B cell (primary cell): ENCODE measurements at regions not wholly inside any gene's neighbourhood (a gene's known extent, or its start where the extent isn't known, plus 50 kb on each side); places are given as distances from the start of the nearest gene placed in this dataset.

Experiments used
- ATAC-seq: fragments of 200-7000 bp; cut with Tn5 transposase; one replicate; pipeline ENCODE4 v1.10.0; 2021; ENCODE audit warnings: low read depth, mild to moderate bottlenecking, moderate number of reproducible peaks, moderate library complexity
- CTCF ChIA-PET: fragments of 350-600 bp; sonication (Branson Sonifier 250); formaldehyde crosslinking; loops from one replicate; lab custom pipeline; 2021; ENCODE audit warnings: antibody characterized with exemption, inconsistent platforms; lab: Charles Lee
- POLR2A ChIA-PET: fragments of 350-600 bp; sonication (Branson Sonifier 250); formaldehyde crosslinking; loops from one replicate; lab custom pipeline; 2021; ENCODE audit warnings: antibody characterized with exemption; lab: Charles Lee
- DNase-seq: peaks from one replicate; pipeline ENCODE4 v3.0.0; 2013
- H2AFZ ChIP-seq: 2 replicates; pipeline ENCODE4 v1.6.1; 2012; ENCODE audit warnings: mild to moderate bottlenecking, low read depth, low read length; ENCODE audit not compliant: insufficient read depth, poor library complexity, severe bottlenecking
- H3K27ac ChIP-seq, 2 donors: 1 replicate in 1 of 2; 2 replicates in 1 of 2; pipeline ENCODE4 v1.5.1; 2012 to 2013; ENCODE audit warnings: low read length in 2 of 2, mild to moderate bottlenecking in 2 of 2, moderate library complexity in 1 of 2
- H3K27me3 ChIP-seq, 4 experiments: fragments of 200-600 bp in 1 of 4; sonication (generic) in 1 of 4; replicated peaks in 1 of 4; 1 replicate in 2 of 4; 2 replicates in 2 of 4; pipeline versions ENCODE4 v1.6.1 to v1.7.0; 2013 to 2016; ENCODE audit warnings: low read length in 3 of 4, mild to moderate bottlenecking in 2 of 4, mixed read lengths in 1 of 4, moderate library complexity in 1 of 4; ENCODE audit not compliant: insufficient read depth in 4 of 4, control insufficient read depth in 3 of 4; ENCODE audit errors: control extremely low read depth in 1 of 4
- H3K36me3 ChIP-seq, 2 experiments: replicated peaks in 1 of 2; 1 replicate in 1 of 2; 2 replicates in 1 of 2; pipeline versions ENCODE4 v1.6.1 to v1.7.1; 2013; ENCODE audit warnings: low read length in 1 of 2; ENCODE audit not compliant: insufficient read depth in 2 of 2, control insufficient read depth in 1 of 2; ENCODE audit errors: control extremely low read depth in 1 of 2, extremely low read depth in 1 of 2
- H3K4me1 ChIP-seq, 2 donors: fragments of 200-600 bp in 1 of 2; sonication (generic) in 1 of 2; 1 replicate in 1 of 2; 2 replicates in 1 of 2; pipeline versions ENCODE4 v1.5.1 to v1.6.1; 2013 to 2017; ENCODE audit warnings: low read length in 2 of 2; ENCODE audit not compliant: control insufficient read depth in 2 of 2, insufficient read depth in 2 of 2
- H3K4me2 ChIP-seq: replicated peaks from 2 replicates; pipeline ENCODE3; 2012; ENCODE audit warnings: mild to moderate bottlenecking, low read depth, low read length; ENCODE audit not compliant: poor library complexity, severe bottlenecking
- H3K4me3 ChIP-seq, 5 experiments: fragments of 200-600 bp in 1 of 5; sonication (generic) in 1 of 5; 1 replicate in 3 of 5; 2 replicates in 2 of 5; pipeline versions ENCODE4 v1.5.1 to v1.7.0; 2011 to 2016; ENCODE audit warnings: low read length in 4 of 5, mild to moderate bottlenecking in 4 of 5, low read depth in 2 of 5, control low read depth in 1 of 5, moderate library complexity in 1 of 5; ENCODE audit not compliant: insufficient read depth in 1 of 5; ENCODE audit errors: control extremely low read depth in 1 of 5, extremely low read depth in 1 of 5
- H3K79me2 ChIP-seq: fragments of 200-600 bp; sonication (generic); one replicate; pipeline ENCODE4 v1.6.0; 2016; ENCODE audit warnings: low read length; ENCODE audit not compliant: control insufficient read depth, insufficient read depth
- H3K9ac ChIP-seq: fragments of 200-600 bp; sonication (generic); 2 replicates; pipeline ENCODE4 v1.6.1; 2017; ENCODE audit warnings: mild to moderate bottlenecking, low read length, moderate library complexity
- H3K9me3 ChIP-seq, 3 donors: one replicate each; pipeline versions ENCODE4 v1.6.1 to v1.7.1; 2013; ENCODE audit warnings: low read length in 2 of 3; ENCODE audit not compliant: control insufficient read depth in 2 of 3, insufficient read depth in 1 of 3; ENCODE audit errors: control extremely low read depth in 1 of 3
- H4K20me1 ChIP-seq: 2 replicates; pipeline ENCODE4 v1.6.0; 2012; ENCODE audit warnings: mild to moderate bottlenecking, low read length; ENCODE audit not compliant: insufficient read depth, control insufficient read depth, poor library complexity, severe bottlenecking
- H3K27ac Mint-ChIP-seq: one replicate; pipeline ENCODE4 v1.8.0; 2021; ENCODE audit warnings: mixed read lengths
- H3K27me3 Mint-ChIP-seq: one replicate; pipeline ENCODE4 v1.8.0; 2021; ENCODE audit warnings: mixed read lengths
- H3K4me1 Mint-ChIP-seq: one replicate; pipeline ENCODE4 v1.8.0; 2021; ENCODE audit warnings: mixed read lengths
- H3K4me3 Mint-ChIP-seq: one replicate; pipeline ENCODE4 v1.8.0; 2021; ENCODE audit warnings: mixed read lengths
- H3K9me3 Mint-ChIP-seq: one replicate; pipeline ENCODE4 v1.8.0; 2022; ENCODE audit warnings: mixed read lengths; ENCODE audit not compliant: insufficient read depth
- EZH2 ChIP-seq: IDR thresholded peaks from 2 replicates; pipeline ENCODE4 v1.6.1; 2012; ENCODE audit warnings: borderline replicate concordance, low read depth, mild to moderate bottlenecking, moderate library complexity, low read length; ENCODE audit not compliant: insufficient read depth, poor library complexity, severe bottlenecking
- WGBS: methylation state at CpG from one replicate; pipeline ENCODE4 v1.1.5; 2013; ENCODE audit warnings: missing lambda C conversion rate; ENCODE audit not compliant: insufficient coverage; 5-methylcytosine and 5-hydroxymethylcytosine counted together
- intact Hi-C: fragments of 100-400 bp; cut with micrococcal nuclease; formaldehyde crosslinking; loops from one replicate; pipeline ENCODE4 v1.10.0; 2022
- TF ChIP-seq, protein P1 (sequence below): fragments of 200-600 bp; IDR thresholded peaks from one replicate; pipeline ENCODE4 v1.8.0; 2022; ENCODE audit warnings: antibody characterized with exemption, mild to moderate bottlenecking

DNA sequence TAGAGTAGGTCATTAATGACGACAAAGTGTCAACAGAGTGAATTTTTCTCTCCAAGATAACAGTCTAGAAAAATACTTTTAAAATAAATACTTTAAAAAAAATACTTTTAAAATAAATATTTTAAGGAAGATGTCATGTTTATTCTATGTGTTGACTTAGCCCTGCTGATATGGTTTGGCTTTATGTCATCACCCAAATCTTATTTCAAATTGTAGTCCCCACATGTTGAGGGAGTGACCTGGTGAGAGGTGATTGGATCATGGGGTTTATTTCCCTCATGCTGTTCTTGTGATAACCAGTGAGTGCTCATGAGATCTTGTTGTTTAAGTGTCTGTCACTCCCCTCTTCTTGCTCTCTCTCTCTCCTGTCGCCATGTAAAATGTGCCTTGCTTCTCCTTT lies 754.9 kb upstream of the SLIT2 start:
- Mint-ChIP-seq H3K4me3 (no peak overlapping the region), H3K4me1 (no peaks in the 10 kb centered on the region), H3K27ac (no peak overlapping the region), H3K27me3 (no peaks in the 10 kb centered on the region), H3K9me3 (peaks cover 4% of the 10 kb centered on the region)
- Histone ChIP-seq H3K4me1 (no peaks in the 10 kb centered on the region), H3K27me3 (no peaks in the 10 kb centered on the region), H3K9ac (no peak overlapping the region), H3K36me3 (no peaks in the 10 kb centered on the region), H3K27ac (no peak overlapping the region), H4K20me1 (no peaks in the 10 kb centered on the region), H3K79me2 (no peaks in the 10 kb centered on the region), H3K4me3 (no peak overlapping the region), H3K9me3 (peaks cover 0 to 2% (median 0%) of the 10 kb centered on the region in 3 donors), H2AFZ (no peak overlapping the region), H3K4me2 (no peak overlapping the region)
- TF ChIP-seq EZH2, result no peak
- TF ChIP-seq, protein P1, sequence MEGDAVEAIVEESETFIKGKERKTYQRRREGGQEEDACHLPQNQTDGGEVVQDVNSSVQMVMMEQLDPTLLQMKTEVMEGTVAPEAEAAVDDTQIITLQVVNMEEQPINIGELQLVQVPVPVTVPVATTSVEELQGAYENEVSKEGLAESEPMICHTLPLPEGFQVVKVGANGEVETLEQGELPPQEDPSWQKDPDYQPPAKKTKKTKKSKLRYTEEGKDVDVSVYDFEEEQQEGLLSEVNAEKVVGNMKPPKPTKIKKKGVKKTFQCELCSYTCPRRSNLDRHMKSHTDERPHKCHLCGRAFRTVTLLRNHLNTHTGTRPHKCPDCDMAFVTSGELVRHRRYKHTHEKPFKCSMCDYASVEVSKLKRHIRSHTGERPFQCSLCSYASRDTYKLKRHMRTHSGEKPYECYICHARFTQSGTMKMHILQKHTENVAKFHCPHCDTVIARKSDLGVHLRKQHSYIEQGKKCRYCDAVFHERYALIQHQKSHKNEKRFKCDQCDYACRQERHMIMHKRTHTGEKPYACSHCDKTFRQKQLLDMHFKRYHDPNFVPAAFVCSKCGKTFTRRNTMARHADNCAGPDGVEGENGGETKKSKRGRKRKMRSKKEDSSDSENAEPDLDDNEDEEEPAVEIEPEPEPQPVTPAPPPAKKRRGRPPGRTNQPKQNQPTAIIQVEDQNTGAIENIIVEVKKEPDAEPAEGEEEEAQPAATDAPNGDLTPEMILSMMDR, result no peak
- intact Hi-C loops, result no loop called here
- ATAC-seq (no peak), DNase-seq (no peak)
- no CpG with 5 or more reads among the region's 2 CpGs for WGBS
- ChIA-PET CTCF (no interaction called here), POLR2A (no interaction called here)

DNA sequence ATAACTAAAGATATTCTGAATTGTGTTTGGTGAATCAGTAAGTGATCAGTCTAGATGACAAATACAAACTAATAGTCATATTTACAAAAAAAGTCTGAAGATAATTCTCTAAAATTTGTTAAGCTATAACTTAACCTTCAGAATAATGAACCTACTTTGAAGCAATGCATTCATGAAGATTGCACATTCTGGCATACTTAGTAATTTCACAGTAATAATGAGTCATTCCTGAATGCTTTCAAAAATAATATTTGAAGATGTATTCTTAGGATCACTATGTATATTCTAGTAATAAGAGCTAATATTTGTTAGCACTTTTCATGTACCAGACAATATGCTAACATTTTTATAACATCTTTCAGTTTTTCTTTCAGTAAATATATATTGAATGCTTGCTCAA lies 756.7 kb upstream of the SLIT2 start:
- no peaks in the 10 kb centered on the region for H3K27me3 ChIP-seq
- Mint-ChIP-seq H3K4me1 (no peaks in the 10 kb centered on the region), H3K9me3 (peaks cover 4% of the 10 kb centered on the region), H3K4me3 (no peak overlapping the region), H3K27me3 (no peaks in the 10 kb centered on the region), H3K27ac (no peak overlapping the region)
- H3K4me3 ChIP-seq, result no peak overlapping the region
- no peaks in the 10 kb centered on the region for H3K79me2 ChIP-seq
- no peak overlapping the region for H3K4me2 ChIP-seq
- POLR2A ChIA-PET, result no interaction called here
- intact Hi-C loops, result no loop called here
- no peaks in the 10 kb centered on the region for H4K20me1 ChIP-seq
- no peak overlapping the region for H3K9ac ChIP-seq
- no peaks in the 10 kb centered on the region for H3K36me3 ChIP-seq
- DNase-seq, result no peak
- peaks cover 0 to 2% (median 0%) of the 10 kb centered on the region in 3 donors for H3K9me3 ChIP-seq
- no peaks in the 10 kb centered on the region for H3K4me1 ChIP-seq
- H3K27ac ChIP-seq, result no peak overlapping the region
- CTCF ChIA-PET, result no interaction called here
- no peak for TF ChIP-seq EZH2
- TF ChIP-seq, protein P1, result no peak
- ATAC-seq, result no peak
- H2AFZ ChIP-seq, result no peak overlapping the region
